Fibroblast of lung (primary cell): ENCODE measurements at regions not wholly inside any gene's neighbourhood (a gene's known extent, or its start where the extent isn't known, plus 50 kb on each side); places are given as distances from the start of the nearest gene placed in this dataset.

Experiments used
- DNase-seq, 2 donors: peaks; one replicate each; pipeline versions ENCODE4 v3.0.0 to v3.0.0-alpha.2; 2010; ENCODE audit warnings: low read depth in 2 of 2
- H2AFZ ChIP-seq: 2 replicates; pipeline ENCODE4 v1.5.1; 2012; ENCODE audit warnings: low read length, control low read depth, inconsistent platforms
- H3K27ac ChIP-seq: 2 replicates; pipeline ENCODE4 v1.5.1; 2011; ENCODE audit warnings: low read length, control low read depth; ENCODE audit not compliant: insufficient read depth
- H3K27me3 ChIP-seq: 2 replicates; pipeline ENCODE4 v1.5.1; 2011; ENCODE audit warnings: mild to moderate bottlenecking, low read length; ENCODE audit not compliant: control insufficient read depth, insufficient read depth
- H3K36me3 ChIP-seq: 2 replicates; pipeline ENCODE4 v1.5.1; 2011; ENCODE audit warnings: low read length; ENCODE audit not compliant: control insufficient read depth, insufficient read depth
- H3K4me1 ChIP-seq: 2 replicates; pipeline ENCODE4 v1.5.1; 2011; ENCODE audit warnings: low read length; ENCODE audit not compliant: control insufficient read depth, insufficient read depth; ENCODE audit errors: extremely low read depth
- H3K4me2 ChIP-seq: 2 replicates; pipeline ENCODE4 v1.5.1; 2011; ENCODE audit warnings: low read length, control low read depth; ENCODE audit not compliant: insufficient read depth; ENCODE audit errors: extremely low read depth
- H3K4me3 ChIP-seq, 4 experiments: fragments of 200-600 bp in 1 of 4; sonication (generic) in 1 of 4; replicated peaks in 1 of 4; 2 replicates each; pipeline ENCODE4 v1.5.1; 2011 to 2016; ENCODE audit warnings: low read length in 4 of 4, low read depth in 3 of 4, mild to moderate bottlenecking in 3 of 4, control low read depth in 2 of 4, inconsistent platforms in 1 of 4, mixed read lengths in 1 of 4; ENCODE audit not compliant: insufficient read depth in 1 of 4; ENCODE audit errors: control extremely low read depth in 1 of 4
- H3K79me2 ChIP-seq: 2 replicates; pipeline ENCODE4 v1.5.1; 2012; ENCODE audit warnings: mild to moderate bottlenecking, low read length, inconsistent platforms; ENCODE audit not compliant: control insufficient read depth, insufficient read depth
- H3K9ac ChIP-seq: 2 replicates; pipeline ENCODE4 v1.5.1; 2011; ENCODE audit warnings: mild to moderate bottlenecking, low read length, control low read depth; ENCODE audit not compliant: insufficient read depth
- H3K9me3 ChIP-seq: 2 replicates; pipeline ENCODE4 v1.5.1; 2012; ENCODE audit warnings: low read depth, low read length; ENCODE audit not compliant: control insufficient read depth, insufficient read depth
- H4K20me1 ChIP-seq: 2 replicates; pipeline ENCODE4 v1.5.1; 2011; ENCODE audit warnings: low read length; ENCODE audit not compliant: control insufficient read depth, insufficient read depth; ENCODE audit errors: extremely low read depth
- EZH2 ChIP-seq: IDR thresholded peaks from 2 replicates; pipeline ENCODE4 v1.5.1; 2012; ENCODE audit warnings: low read length, control low read depth, mild to moderate bottlenecking; ENCODE audit errors: missing control alignments
- TF ChIP-seq, protein P1 (sequence below), 2 donors: IDR thresholded peaks in 1 of 2; conservative IDR thresholded peaks in 1 of 2; 1 replicate in 1 of 2; 2 replicates in 1 of 2; pipeline ENCODE4 v1.5.1; 2011 to 2012; ENCODE audit warnings: low read length in 2 of 2, control low read depth in 1 of 2, inconsistent platforms in 1 of 2, low read depth in 1 of 2, mild to moderate bottlenecking in 1 of 2

DNA sequence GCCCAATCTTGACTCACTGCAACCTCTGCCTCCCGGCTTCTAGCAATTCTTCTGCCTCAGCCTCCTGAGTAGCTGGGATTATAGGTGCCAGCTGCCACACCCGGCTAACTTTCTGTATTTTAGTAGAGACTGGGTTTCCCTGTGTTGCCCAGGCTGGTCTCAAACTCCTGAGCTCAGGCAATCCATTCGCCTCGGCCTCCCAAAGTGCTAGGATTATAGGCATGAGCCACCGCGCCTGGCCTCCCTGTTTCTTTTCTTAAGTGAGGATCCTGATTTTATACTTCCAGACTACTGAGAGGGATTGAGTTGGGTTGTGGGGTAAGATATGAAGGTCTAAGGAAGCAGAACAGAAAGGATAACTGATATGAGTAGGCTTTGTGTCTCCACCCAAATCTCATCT is 106.8 kb downstream of the CNTN3 start:
- Histone ChIP-seq H3K4me1 (no peaks in the 10 kb centered on the region), H3K4me2 (no peak overlapping the region), H3K36me3 (no peaks in the 10 kb centered on the region), H3K27ac (no peak overlapping the region), H3K4me3 (no peak overlapping the region), H4K20me1 (no peaks in the 10 kb centered on the region), H3K79me2 (no peaks in the 10 kb centered on the region), H2AFZ (no peak overlapping the region), H3K9ac (no peak overlapping the region), H3K9me3 (no peaks in the 10 kb centered on the region), H3K27me3 (no peaks in the 10 kb centered on the region)
- no peak for TF ChIP-seq EZH2
- TF ChIP-seq, protein P1, sequence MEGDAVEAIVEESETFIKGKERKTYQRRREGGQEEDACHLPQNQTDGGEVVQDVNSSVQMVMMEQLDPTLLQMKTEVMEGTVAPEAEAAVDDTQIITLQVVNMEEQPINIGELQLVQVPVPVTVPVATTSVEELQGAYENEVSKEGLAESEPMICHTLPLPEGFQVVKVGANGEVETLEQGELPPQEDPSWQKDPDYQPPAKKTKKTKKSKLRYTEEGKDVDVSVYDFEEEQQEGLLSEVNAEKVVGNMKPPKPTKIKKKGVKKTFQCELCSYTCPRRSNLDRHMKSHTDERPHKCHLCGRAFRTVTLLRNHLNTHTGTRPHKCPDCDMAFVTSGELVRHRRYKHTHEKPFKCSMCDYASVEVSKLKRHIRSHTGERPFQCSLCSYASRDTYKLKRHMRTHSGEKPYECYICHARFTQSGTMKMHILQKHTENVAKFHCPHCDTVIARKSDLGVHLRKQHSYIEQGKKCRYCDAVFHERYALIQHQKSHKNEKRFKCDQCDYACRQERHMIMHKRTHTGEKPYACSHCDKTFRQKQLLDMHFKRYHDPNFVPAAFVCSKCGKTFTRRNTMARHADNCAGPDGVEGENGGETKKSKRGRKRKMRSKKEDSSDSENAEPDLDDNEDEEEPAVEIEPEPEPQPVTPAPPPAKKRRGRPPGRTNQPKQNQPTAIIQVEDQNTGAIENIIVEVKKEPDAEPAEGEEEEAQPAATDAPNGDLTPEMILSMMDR (conservative IDR thresholded peaks at IDR 0.05 in 1 of 2, IDR thresholded peaks at IDR 0.05 in 1 of 2; ENCODE audit: low read depth in 1 of 2, low read length in 2 of 2) = no peak
- DNase-seq = no peak

DNA sequence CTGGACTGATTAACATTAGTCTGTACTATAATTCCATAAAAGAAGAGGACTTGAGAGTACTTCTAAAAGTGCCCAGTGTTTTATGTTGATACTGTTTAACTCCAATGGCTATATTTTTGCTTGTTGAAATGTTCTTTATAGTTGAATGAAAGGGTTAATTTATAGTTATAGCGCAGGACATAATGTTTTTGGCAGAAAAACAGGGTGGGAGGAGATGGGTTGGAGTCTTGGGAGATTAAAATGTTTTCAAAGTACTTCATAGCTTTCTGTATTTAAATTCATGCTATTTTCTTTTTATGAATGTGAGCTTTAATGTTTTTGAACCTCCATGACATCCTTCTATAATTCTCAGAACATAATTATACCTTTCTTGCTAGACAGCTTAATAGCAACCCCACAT is 108.2 kb downstream of the CNTN3 start:
- no peaks in the 10 kb centered on the region for H3K36me3 ChIP-seq
- H2AFZ ChIP-seq = no peak overlapping the region
- no peak overlapping the region for H3K4me3 ChIP-seq
- H4K20me1 ChIP-seq = no peaks in the 10 kb centered on the region
- H3K9me3 ChIP-seq = no peaks in the 10 kb centered on the region
- H3K9ac ChIP-seq = no peak overlapping the region
- H3K79me2 ChIP-seq = no peaks in the 10 kb centered on the region
- no peak for TF ChIP-seq EZH2
- TF ChIP-seq, protein P1 (conservative IDR thresholded peaks at IDR 0.05 in 1 of 2, IDR thresholded peaks at IDR 0.05 in 1 of 2; ENCODE audit: low read depth in 1 of 2, low read length in 2 of 2) = no peak
- no peak overlapping the region for H3K4me2 ChIP-seq
- H3K27ac ChIP-seq = no peak overlapping the region
- DNase-seq = no peak
- no peaks in the 10 kb centered on the region for H3K27me3 ChIP-seq
- no peaks in the 10 kb centered on the region for H3K4me1 ChIP-seq

DNA sequence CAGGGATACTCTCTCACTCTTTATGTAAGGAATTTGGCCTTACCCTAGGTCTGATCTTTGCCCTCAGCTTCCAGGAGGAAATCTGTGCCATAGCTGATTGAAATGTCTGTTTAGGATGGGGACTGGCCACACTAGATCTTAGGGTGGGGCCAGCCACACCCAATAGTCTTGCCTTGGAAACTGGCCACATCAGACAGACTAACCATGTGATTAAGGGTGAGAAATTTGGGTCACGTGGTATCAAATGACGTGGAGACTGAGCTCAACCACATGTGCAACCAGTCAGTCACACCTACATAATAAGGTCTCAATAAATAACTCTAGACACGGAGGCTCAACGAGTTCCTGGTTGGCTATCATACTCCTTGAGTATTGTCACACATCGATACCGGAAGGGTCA is 113.5 kb downstream of the CNTN3 start:
- Histone ChIP-seq H3K4me2 (peak overlapping the region; percentile 15), H2AFZ (peak overlapping the region; percentile 37), H3K79me2 (no peaks in the 10 kb centered on the region), H3K4me3 (no peak overlapping the region), H4K20me1 (no peaks in the 10 kb centered on the region), H3K9me3 (no peaks in the 10 kb centered on the region), H3K4me1 (no peaks in the 10 kb centered on the region), H3K27ac (peak overlapping the region; percentile 13), H3K27me3 (no peaks in the 10 kb centered on the region), H3K9ac (no peak overlapping the region), H3K36me3 (no peaks in the 10 kb centered on the region)
- DNase-seq = peak in 1 of 2 donors; percentile 41
- TF ChIP-seq, protein P1 (conservative IDR thresholded peaks at IDR 0.05 in 1 of 2, IDR thresholded peaks at IDR 0.05 in 1 of 2; ENCODE audit: low read depth in 1 of 2, low read length in 2 of 2) = no peak
- no peak for TF ChIP-seq EZH2
